Liver (tissue), 8 donors: ENCODE measurements at regions not wholly inside any gene's neighbourhood (a gene's known extent, or its start where the extent isn't known, plus 50 kb on each side); places are given as distances from the start of the nearest gene placed in this dataset.

ENCODE experiments used
- DNase-seq: peaks from one replicate; pipeline ENCODE4 v3.0.0-alpha.2; 2017; ENCODE audit warnings: low spot score
- H3K27ac ChIP-seq, 2 donors: one replicate each; pipeline ENCODE4 v1.7.0; 2013; ENCODE audit warnings: inconsistent platforms in 2 of 2, low read length in 2 of 2, control low read depth in 1 of 2, low read depth in 1 of 2, mild to moderate bottlenecking in 1 of 2
- H3K27me3 ChIP-seq, 4 donors: one replicate each; pipeline versions ENCODE4 v1.6.1 to v1.7.0; 2013; ENCODE audit warnings: low read length in 3 of 4, inconsistent platforms in 1 of 4, mild to moderate bottlenecking in 1 of 4, moderate library complexity in 1 of 4; ENCODE audit not compliant: control insufficient read depth in 4 of 4, insufficient read depth in 4 of 4
- H3K36me3 ChIP-seq, 4 donors: one replicate each; pipeline versions ENCODE4 v1.6.1 to v1.7.0; 2013; ENCODE audit warnings: low read length in 3 of 4, mild to moderate bottlenecking in 3 of 4, low read depth in 1 of 4, moderate library complexity in 1 of 4; ENCODE audit not compliant: control insufficient read depth in 4 of 4, insufficient read depth in 3 of 4
- H3K4me1 ChIP-seq, 4 donors: one replicate each; pipeline versions ENCODE4 v1.6.1 to v1.7.0; 2013; ENCODE audit warnings: low read length in 3 of 4, mild to moderate bottlenecking in 3 of 4, moderate library complexity in 1 of 4; ENCODE audit not compliant: control insufficient read depth in 4 of 4, insufficient read depth in 4 of 4
- H3K4me3 ChIP-seq, 3 donors: one replicate each; pipeline versions ENCODE4 v1.6.1 to v1.7.0; 2013; ENCODE audit warnings: low read length in 3 of 3, control low read depth in 1 of 3, low read depth in 1 of 3, mild to moderate bottlenecking in 1 of 3
- H3K9ac ChIP-seq, 2 donors: one replicate each; pipeline ENCODE4 v1.7.0; 2013; ENCODE audit warnings: low read length in 2 of 2, mild to moderate bottlenecking in 2 of 2, moderate library complexity in 2 of 2, control low read depth in 1 of 2, low read depth in 1 of 2
- H3K9me3 ChIP-seq, 4 donors: one replicate each; pipeline versions ENCODE4 v1.6.1 to v1.7.0; 2013; ENCODE audit warnings: low read length in 3 of 4; ENCODE audit not compliant: control insufficient read depth in 4 of 4
- EGR1 ChIP-seq, 2 donors: IDR thresholded peaks; 2 replicates each; pipeline ENCODE4 v1.6.1; 2016 to 2018; ENCODE audit warnings: antibody characterized with exemption in 2 of 2, low read depth in 2 of 2
- FOXA1 ChIP-seq: IDR thresholded peaks from 2 replicates; pipeline ENCODE4 v1.6.1; 2016; ENCODE audit warnings: antibody characterized with exemption
- FOXA2 ChIP-seq: IDR thresholded peaks from 2 replicates; pipeline ENCODE4 v1.6.1; 2016; ENCODE audit warnings: antibody characterized with exemption
- GABPA ChIP-seq, 2 donors: IDR thresholded peaks in 1 of 2; conservative IDR thresholded peaks in 1 of 2; 2 replicates each; pipeline ENCODE4 v1.6.1; 2016; ENCODE audit warnings: antibody characterized with exemption in 2 of 2, mild to moderate bottlenecking in 1 of 2, moderate library complexity in 1 of 2
- HNF4A ChIP-seq, 2 donors: conservative IDR thresholded peaks; 2 replicates each; pipeline ENCODE4 v1.6.1; 2016; ENCODE audit warnings: antibody characterized with exemption in 2 of 2, mild to moderate bottlenecking in 2 of 2
- HNF4G ChIP-seq: IDR thresholded peaks from 2 replicates; pipeline ENCODE4 v1.6.1; 2016; ENCODE audit warnings: antibody characterized with exemption
- JUND ChIP-seq, 2 donors: IDR thresholded peaks; 2 replicates each; pipeline ENCODE4 v1.6.1; 2016; ENCODE audit warnings: antibody characterized with exemption in 2 of 2
- MAX ChIP-seq: IDR thresholded peaks from 2 replicates; pipeline ENCODE4 v1.6.1; 2016; ENCODE audit warnings: antibody characterized with exemption
- NR2F2 ChIP-seq: IDR thresholded peaks from 2 replicates; pipeline ENCODE4 v1.6.1; 2016; ENCODE audit warnings: antibody characterized with exemption
- RAD21 ChIP-seq, 2 donors: IDR thresholded peaks; 2 replicates each; pipeline ENCODE4 v1.6.1; 2016; ENCODE audit warnings: antibody characterized with exemption in 2 of 2, mild to moderate bottlenecking in 2 of 2
- REST ChIP-seq: IDR thresholded peaks from 2 replicates; pipeline ENCODE4 v1.6.1; 2016; ENCODE audit warnings: antibody characterized with exemption, mild to moderate bottlenecking
- RXRA ChIP-seq, 2 donors: IDR thresholded peaks; 2 replicates each; pipeline ENCODE4 v1.6.1; 2017 to 2018; ENCODE audit warnings: antibody characterized with exemption in 2 of 2, mild to moderate bottlenecking in 1 of 2
- SP1 ChIP-seq: IDR thresholded peaks from 2 replicates; pipeline ENCODE4 v1.6.1; 2018; ENCODE audit warnings: antibody characterized with exemption, mild to moderate bottlenecking
- TAF1 ChIP-seq: conservative IDR thresholded peaks from 2 replicates; pipeline ENCODE4 v1.6.1; 2016; ENCODE audit warnings: antibody characterized with exemption, mild to moderate bottlenecking
- YY1 ChIP-seq: IDR thresholded peaks from 2 replicates; pipeline ENCODE4 v1.6.1; 2016; ENCODE audit warnings: antibody characterized with exemption, mild to moderate bottlenecking
- ZBTB33 ChIP-seq: IDR thresholded peaks from 2 replicates; pipeline ENCODE4 v1.6.1; 2016; ENCODE audit warnings: antibody characterized with exemption
- WGBS: extraction: QIAGEN DNeasy Blood & Tissue Kit; methylation state at CpG from one replicate; pipeline ENCODE4 v1.1.7; 2013; 5-methylcytosine and 5-hydroxymethylcytosine counted together
- TF ChIP-seq, protein P1 (sequence below): IDR thresholded peaks from 2 replicates; pipeline ENCODE4 v1.6.1; 2016; ENCODE audit warnings: antibody characterized with exemption
- TF ChIP-seq, protein P2 (sequence below): fragments of 150-350 bp; IDR thresholded peaks from 2 replicates; pipeline ENCODE4 v1.5.1; 2017; ENCODE audit warnings: improper control_type of control experiment, low read depth, low read length; ENCODE audit not compliant: missing input control
- donor health status: healthy.
- donor health status: healthy.
- donor health status: healthy.
- donor health status: healthy.
- donor health status: healthy.

DNA sequence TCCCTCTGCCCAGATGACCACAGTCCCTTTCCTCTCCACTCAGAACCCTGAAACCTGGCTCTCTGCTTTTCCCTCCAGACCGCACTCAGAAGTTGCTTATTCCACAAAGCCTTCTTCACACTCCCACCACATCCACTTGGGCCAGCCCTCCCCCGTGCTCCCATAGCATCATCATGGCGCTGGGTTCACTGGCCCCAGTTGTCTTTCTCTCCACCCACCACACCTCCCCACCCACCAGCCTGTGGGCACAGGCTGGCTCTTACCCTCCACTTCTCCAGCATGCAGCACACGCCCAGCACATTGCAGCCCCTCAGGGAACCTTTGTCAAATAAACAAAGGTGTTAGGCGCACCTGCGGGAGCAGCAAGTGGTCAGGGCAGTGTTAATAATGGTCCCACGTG lies 130.0 kb downstream of the KATNIP start:
- no peak for TF ChIP-seq YY1
- Histone ChIP-seq H3K27ac (no peak overlapping the region), H3K4me3 (no peak overlapping the region), H3K27me3 (no peaks in the 10 kb centered on the region), H3K9ac (no peak overlapping the region), H3K36me3 (peaks cover 4 to 12% (median 8%) of the 10 kb centered on the region in 4 donors), H3K9me3 (no peaks in the 10 kb centered on the region), H3K4me1 (no peaks in the 10 kb centered on the region)
- 93% methylated on average over 7 of the region's 7 CpGs for WGBS
- DNase-seq: no peak

GRCh38 chr16:27681681-27682080 lies 131.7 kb downstream of the KATNIP start:
- 96% methylated on average over 5 of the region's 5 CpGs for WGBS
- Histone ChIP-seq H3K27me3 (no peaks in the 10 kb centered on the region), H3K36me3 (peaks cover 4 to 12% (median 8%) of the 10 kb centered on the region in 4 donors), H3K9ac (no peak overlapping the region), H3K9me3 (no peaks in the 10 kb centered on the region), H3K27ac (no peak overlapping the region), H3K4me1 (no peaks in the 10 kb centered on the region), H3K4me3 (no peak overlapping the region)
- TF ChIP-seq HNF4G (no peak), FOXA1 (no peak), GABPA (IDR thresholded peaks at IDR 0.05 in 1 of 2, conservative IDR thresholded peaks at IDR 0.05 in 1 of 2) (no peak), EGR1 (IDR thresholded peaks at IDR 0.05; ENCODE audit: low read depth in 2 of 2) (no peak), SP1 (no peak), YY1 (no peak), MAX (no peak), REST (no peak), JUND (IDR thresholded peaks at IDR 0.05) (no peak), HNF4A (conservative IDR thresholded peaks at IDR 0.05) (no peak), ZBTB33 (no peak), NR2F2 (no peak), TAF1 (no peak), FOXA2 (no peak), RAD21 (IDR thresholded peaks at IDR 0.05) (no peak), RXRA (IDR thresholded peaks at IDR 0.05) (no peak)
- TF ChIP-seq, protein P1, sequence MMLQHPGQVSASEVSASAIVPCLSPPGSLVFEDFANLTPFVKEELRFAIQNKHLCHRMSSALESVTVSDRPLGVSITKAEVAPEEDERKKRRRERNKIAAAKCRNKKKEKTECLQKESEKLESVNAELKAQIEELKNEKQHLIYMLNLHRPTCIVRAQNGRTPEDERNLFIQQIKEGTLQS: no peak
- TF ChIP-seq, protein P2, sequence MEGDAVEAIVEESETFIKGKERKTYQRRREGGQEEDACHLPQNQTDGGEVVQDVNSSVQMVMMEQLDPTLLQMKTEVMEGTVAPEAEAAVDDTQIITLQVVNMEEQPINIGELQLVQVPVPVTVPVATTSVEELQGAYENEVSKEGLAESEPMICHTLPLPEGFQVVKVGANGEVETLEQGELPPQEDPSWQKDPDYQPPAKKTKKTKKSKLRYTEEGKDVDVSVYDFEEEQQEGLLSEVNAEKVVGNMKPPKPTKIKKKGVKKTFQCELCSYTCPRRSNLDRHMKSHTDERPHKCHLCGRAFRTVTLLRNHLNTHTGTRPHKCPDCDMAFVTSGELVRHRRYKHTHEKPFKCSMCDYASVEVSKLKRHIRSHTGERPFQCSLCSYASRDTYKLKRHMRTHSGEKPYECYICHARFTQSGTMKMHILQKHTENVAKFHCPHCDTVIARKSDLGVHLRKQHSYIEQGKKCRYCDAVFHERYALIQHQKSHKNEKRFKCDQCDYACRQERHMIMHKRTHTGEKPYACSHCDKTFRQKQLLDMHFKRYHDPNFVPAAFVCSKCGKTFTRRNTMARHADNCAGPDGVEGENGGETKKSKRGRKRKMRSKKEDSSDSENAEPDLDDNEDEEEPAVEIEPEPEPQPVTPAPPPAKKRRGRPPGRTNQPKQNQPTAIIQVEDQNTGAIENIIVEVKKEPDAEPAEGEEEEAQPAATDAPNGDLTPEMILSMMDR: no peak
- DNase-seq: no peak
